ENCODE measurements at regions not wholly inside any gene's neighbourhood (a gene's known extent, or its start where the extent isn't known, plus 50 kb on each side); places are given as distances from the start of the nearest gene placed in this dataset.

GRCh38 chr12:27178723-27179399 is 65.2 kb upstream of the STK38L start:
- no peak for TF ChIP-seq CTCF (IDR thresholded peaks at IDR 0.05)
- no peak for TF ChIP-seq POLR2A (IDR thresholded peaks at IDR 0.05)

Measured in suprapubic skin (tissue), 3 donors.